CD4-positive, alpha-beta T cell treated with Interleukin-4 for 4 hours (primary cell): ENCODE measurements at regions not wholly inside any gene's neighbourhood (a gene's known extent, or its start where the extent isn't known, plus 50 kb on each side); places are given as distances from the start of the nearest gene placed in this dataset.
"Not testable (repeated sequence)": the region's sequence is repeated elsewhere in the genome, so short reads cannot be mapped to it uniquely, and the experiment has no call there.

Source experiments
- DNase-seq: peaks from one replicate; pipeline ENCODE4 v3.0.0-alpha.2; 2020

DNA sequence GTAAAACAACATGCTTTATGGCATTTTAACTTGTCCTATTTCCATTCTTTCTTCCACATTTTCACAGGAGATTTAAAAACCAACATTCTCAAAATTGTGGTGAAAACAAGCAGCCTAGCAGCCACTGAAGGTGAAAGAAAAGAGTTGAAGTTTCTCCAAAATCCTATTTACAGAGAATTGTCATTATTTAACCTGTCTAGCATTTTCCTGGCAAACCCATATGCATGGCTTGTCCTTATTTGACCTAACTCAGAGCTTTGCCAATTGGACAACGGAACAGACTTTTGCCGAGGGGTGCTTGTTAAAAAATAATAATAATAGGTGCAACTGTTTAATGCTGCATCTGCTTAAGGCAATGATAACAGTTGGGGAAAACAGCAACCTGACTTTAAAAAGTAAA lies 80.4 kb upstream of the PCSK5 start:
- no peak for DNase-seq

DNA sequence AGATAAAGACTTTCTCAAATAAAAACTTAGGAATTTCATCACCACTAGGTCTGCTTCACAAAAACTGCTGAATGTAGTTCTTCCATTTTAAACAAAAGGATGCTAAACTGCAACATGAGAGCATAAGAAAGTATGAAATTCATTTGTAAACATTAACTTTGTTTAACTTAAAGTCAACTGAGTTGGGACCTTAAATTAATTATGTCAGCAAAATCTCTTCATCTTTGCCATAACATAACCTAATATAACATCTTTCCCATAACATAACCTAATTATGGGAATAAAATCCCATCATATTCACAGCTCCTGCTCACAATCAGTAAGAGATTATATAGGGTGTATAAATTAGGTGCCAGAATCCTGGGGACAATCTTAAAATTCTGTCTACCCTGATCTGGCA lies 78.8 kb upstream of the PCSK5 start:
- no peak for DNase-seq

DNA sequence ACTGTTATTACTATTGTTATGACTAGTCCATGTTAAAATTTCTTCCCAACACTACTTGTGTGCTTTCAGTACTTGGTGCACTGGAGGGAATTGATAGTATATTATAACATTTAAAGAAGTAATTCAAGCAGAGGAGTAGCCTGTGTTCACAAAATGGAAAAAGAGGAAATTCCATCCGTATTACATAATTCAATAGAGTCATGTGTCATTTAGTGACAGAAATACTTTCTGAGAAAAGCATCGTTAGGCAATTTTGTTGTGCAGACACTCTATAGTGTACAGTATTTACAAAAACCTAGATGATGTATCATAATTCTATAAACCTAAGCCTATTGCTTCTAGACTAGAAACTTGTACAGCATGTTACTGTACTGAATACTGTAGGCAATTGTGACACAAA lies 78.3 kb upstream of the PCSK5 start:
- DNase-seq, result no peak

DNA sequence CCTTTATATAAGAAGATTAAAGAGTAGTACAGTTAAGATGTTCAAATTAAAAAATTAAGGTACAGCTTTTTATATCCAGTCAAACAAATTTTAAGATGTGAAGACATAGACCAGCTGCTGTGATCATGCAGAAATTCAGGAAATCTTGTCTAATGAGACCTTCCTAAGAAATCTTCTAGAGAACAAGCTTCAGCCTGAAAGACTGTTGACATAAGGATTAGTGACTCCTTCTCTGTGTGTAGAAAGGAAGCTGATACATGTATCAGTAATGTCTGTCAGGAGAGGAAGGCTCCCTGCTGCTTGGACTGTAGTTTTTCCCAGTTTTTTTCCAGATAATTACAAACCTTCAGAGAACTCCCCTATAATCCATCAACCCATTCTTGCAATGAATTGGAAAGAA lies 75.8 kb upstream of the PCSK5 start:
- DNase-seq, result no peak

DNA sequence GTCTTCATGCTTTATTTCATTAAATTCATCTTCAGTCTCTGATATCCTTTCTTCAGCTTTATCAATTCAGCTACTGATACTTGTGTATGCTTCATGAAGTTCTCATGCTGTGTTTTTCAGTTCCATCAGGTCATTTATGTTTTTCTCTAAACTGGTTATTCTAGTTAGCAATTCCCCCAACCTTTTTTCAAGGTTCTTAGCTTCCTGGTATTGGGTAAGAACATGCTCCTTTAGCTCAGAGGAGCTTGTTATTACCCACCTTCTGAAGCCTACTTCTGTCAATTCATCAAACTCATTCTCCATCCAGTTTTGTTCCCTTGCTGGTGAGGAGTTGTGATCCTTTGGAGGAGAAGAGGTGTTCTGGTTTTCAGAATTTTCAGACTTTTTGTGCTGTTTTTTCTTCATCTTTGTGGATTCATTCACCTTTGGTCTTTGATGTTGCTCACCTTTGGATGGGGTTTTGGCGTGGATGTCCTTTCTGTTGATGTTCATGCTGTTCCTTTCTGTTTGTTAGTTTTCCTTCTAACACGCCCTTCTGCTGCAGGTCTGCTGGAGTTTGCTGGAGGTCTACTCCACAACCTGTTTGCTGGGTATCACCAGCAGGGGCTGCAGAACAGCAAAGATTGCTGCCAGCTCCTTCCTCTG lies 69.9 kb upstream of the PCSK5 start:
- not testable (repeated sequence) for DNase-seq

DNA sequence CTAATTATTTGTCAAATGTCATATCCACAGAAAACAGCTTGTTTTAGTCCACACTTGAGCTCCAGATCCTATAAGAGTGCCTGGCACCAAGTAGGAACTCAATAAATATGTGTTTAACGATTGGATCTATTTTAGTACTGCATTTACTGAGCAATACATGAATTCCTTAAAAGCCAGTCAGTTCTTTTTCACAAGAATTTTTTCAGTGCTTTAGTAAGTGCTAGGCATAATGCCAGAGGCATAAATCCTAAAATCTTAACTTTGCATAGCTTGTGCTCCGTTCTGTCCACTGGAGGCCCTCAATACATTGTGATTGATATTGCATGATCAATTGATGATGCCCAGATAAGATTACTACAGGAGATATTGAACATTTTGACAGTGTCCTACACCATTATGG lies 67.3 kb upstream of the PCSK5 start:
- no peak for DNase-seq

DNA sequence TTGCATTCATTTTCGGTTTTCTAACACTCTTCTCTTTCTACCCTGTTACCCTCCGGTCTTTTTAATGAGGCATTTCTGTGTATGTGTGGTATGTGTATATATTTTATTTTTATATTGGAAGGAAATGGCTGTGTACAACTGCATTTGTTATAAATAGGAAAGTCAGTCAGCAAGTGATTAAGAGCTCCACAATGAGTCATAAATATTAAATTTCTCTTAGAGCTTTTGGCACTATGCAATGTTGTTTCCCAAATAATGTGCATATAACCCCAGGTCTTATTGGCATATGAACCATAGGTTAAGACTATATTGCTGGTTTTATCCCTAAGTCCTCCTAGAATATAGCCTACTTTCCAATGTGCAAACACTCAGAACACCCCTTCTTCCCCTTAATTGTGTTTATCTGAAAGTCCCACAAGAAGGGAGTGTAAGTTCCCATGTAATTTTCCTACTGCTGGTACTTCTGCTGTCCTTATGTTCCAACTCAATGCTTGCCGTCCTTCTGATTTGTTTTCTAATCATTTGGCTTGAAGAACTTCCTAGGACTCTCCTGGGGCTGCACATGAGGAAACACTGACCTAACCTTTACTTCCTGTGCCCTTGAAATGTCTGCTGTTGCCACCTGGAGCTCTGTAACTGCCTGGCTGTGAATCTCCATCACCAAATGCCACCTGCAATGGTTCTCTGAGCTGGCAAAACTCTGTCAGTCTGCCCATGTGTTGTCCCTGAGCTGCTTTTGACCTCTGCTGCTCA lies 65.5 kb upstream of the PCSK5 start:
- no peak for DNase-seq

DNA sequence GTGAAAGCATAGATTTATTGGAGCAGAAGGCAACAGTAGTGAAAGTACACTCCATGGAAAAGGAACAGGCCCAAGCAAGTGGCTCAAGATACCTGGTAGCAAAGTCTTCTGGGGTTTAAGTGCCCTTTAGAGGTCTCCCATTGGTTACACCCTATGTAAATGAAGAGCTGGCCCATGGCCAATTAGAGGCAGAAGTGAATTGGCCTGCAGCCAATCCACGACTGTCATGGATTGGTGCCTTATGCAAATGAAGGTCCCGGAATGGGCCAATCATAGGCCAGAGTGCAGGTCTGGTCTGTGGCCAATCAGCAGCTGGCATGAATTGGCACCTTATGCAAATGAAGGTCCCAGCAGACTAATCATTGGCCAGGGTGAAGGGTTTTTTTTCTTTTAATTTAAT lies 64.2 kb upstream of the PCSK5 start:
- DNase-seq, result no peak

DNA sequence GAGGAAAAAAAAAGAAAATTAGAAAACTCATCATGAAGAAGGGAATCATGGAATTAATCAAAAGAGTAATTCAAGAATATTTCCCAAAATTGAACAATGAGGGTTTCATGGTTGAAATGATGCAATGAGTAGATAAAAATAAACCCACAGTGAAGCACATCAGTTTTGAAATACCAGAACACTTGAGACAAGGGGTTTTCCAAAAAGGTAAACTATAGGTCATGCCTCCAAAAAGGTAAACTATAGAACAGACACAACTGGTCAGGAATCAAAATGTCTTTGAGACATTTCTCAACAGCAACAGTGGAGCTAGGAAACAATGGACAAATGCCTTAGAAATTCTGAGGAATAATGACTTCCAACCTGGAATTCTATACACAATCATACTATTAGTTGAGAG lies 60.2 kb upstream of the PCSK5 start:
- DNase-seq, result no peak

DNA sequence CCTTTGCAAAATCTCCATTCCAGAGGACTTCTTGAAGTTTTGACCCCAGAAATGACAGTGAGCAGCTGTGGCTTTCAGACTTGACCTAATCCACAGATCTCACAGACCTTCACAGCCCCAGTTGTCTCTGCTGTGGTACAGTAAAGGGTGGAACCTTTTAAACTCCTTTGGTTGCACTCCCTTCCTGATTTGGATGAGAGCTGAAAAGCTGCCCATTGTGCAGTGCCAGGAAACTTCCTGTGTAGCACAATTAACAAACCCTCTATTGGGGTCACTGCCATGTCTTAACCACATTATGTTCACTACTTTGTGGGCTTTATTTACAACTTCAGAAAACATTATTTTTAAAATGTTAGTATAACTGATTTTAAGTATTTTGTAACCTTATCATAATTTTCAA lies 56.7 kb upstream of the PCSK5 start:
- DNase-seq, result no peak

DNA sequence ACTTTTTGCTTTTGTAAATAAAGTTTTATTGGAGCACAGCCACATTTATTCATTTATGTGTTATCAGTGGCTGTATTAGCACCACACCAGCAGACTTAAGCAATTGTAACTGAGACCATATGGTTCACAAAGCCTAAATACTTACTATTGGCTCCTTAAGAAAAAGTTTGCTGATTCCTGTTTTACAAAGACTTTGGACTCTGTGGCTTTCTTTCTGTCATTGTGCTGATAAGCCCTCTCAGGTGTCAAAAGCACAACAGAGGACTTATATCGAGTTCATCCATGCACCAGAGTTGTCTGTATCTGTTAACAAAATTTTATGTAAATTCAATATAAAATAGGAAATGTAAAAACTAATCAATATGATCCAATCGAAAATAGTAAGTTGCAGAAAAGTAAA lies 55.6 kb upstream of the PCSK5 start:
- no peak for DNase-seq
